K562 (cell line): ENCODE measurements at regions not wholly inside any gene's neighbourhood (a gene's known extent, or its start where the extent isn't known, plus 50 kb on each side); places are given as distances from the start of the nearest gene placed in this dataset.

Experiments
- EZH2 ChIP-seq: IDR thresholded peaks from 2 replicates; pipeline ENCODE4 v1.6.1; 2012; ENCODE audit warnings: low read depth, mild to moderate bottlenecking, inconsistent platforms, low read length, borderline replicate concordance
- HDGF ChIP-seq: fragments of 450-650 bp; IDR thresholded peaks from 2 replicates; pipeline ENCODE4 v1.6.1; 2016
- NFE2L1 ChIP-seq: fragments of 450-650 bp; IDR thresholded peaks from 2 replicates; pipeline ENCODE4 v1.6.1; 2016; ENCODE audit warnings: missing genetic modification characterization, low read depth, mild to moderate bottlenecking, missing compliant biosample characterization, moderate library complexity, borderline replicate concordance
- ZNF444 ChIP-seq: fragments of 250-450 bp; sonication (Bioruptor Pico); IDR thresholded peaks from 2 replicates; pipeline ENCODE4 v1.4.0; 2020; ENCODE audit warnings: mild to moderate bottlenecking, moderate library complexity
- ZNF589 ChIP-seq: fragments of 200-800 bp; sonication (Bioruptor generic); IDR thresholded peaks from 2 replicates; pipeline ENCODE4 v1.6.1; 2016; ENCODE audit warnings: low read depth, missing genetic modification characterization, missing compliant biosample characterization
- TF ChIP-seq, protein P1 (sequence below), 2 experiments: fragments of 450-650 bp; formaldehyde crosslinking in 1 of 2; IDR thresholded peaks; 2 replicates each; pipeline versions ENCODE4 v1.4.0 to v1.6.1; 2014 to 2020; ENCODE audit warnings: mild to moderate bottlenecking in 2 of 2, borderline replicate concordance in 1 of 2, low read depth in 1 of 2
- TF ChIP-seq, protein P2 (sequence below): fragments of 450-650 bp; conservative IDR thresholded peaks from 2 replicates; pipeline ENCODE4 v1.6.1; 2016; ENCODE audit warnings: missing genetic modification characterization, low read depth, mild to moderate bottlenecking, control low read depth, missing compliant biosample characterization
- TF ChIP-seq, protein P3 (sequence below): sonication (generic); formaldehyde crosslinking; IDR thresholded peaks from 2 replicates; pipeline ENCODE4 v1.9.0; 2022; ENCODE audit warnings: mild to moderate bottlenecking, missing genetic modification reagents
- TF ChIP-seq, protein P4 (sequence below): fragments of 450-650 bp; formaldehyde crosslinking; IDR thresholded peaks from 2 replicates; pipeline ENCODE4 v1.4.0; 2022; ENCODE audit warnings: mild to moderate bottlenecking, moderate library complexity

DNA sequence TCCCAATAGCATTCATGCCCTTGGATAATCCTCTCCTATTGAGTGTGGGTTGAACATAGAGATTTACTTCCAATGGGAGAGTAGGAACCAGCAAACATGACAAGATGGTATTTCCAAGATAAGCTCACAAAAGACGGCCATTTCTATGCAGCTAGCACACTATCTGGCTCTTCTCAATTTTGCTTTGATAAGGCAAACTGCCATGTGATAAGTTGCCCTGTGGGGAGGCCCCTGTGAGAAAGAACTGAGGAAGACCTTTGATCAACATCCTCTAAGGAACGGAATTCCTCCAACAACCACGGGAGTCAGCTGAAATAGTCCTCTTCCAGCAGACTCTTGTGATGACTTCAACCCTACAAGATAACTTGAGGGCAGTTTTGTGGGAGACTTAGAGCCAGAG lies 211.9 kb upstream of the TRPM3 start:
- TF ChIP-seq, protein P1, sequence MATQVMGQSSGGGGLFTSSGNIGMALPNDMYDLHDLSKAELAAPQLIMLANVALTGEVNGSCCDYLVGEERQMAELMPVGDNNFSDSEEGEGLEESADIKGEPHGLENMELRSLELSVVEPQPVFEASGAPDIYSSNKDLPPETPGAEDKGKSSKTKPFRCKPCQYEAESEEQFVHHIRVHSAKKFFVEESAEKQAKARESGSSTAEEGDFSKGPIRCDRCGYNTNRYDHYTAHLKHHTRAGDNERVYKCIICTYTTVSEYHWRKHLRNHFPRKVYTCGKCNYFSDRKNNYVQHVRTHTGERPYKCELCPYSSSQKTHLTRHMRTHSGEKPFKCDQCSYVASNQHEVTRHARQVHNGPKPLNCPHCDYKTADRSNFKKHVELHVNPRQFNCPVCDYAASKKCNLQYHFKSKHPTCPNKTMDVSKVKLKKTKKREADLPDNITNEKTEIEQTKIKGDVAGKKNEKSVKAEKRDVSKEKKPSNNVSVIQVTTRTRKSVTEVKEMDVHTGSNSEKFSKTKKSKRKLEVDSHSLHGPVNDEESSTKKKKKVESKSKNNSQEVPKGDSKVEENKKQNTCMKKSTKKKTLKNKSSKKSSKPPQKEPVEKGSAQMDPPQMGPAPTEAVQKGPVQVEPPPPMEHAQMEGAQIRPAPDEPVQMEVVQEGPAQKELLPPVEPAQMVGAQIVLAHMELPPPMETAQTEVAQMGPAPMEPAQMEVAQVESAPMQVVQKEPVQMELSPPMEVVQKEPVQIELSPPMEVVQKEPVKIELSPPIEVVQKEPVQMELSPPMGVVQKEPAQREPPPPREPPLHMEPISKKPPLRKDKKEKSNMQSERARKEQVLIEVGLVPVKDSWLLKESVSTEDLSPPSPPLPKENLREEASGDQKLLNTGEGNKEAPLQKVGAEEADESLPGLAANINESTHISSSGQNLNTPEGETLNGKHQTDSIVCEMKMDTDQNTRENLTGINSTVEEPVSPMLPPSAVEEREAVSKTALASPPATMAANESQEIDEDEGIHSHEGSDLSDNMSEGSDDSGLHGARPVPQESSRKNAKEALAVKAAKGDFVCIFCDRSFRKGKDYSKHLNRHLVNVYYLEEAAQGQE (IDR thresholded peaks at IDR 0.05; ENCODE audit: borderline replicate concordance), result no peak
- TF ChIP-seq, protein P1 (CRISPR knock-in tag; IDR thresholded peaks at IDR 0.05; ENCODE audit: low read depth), result no peak
- no peak for TF ChIP-seq ZNF444
- TF ChIP-seq, protein P2, sequence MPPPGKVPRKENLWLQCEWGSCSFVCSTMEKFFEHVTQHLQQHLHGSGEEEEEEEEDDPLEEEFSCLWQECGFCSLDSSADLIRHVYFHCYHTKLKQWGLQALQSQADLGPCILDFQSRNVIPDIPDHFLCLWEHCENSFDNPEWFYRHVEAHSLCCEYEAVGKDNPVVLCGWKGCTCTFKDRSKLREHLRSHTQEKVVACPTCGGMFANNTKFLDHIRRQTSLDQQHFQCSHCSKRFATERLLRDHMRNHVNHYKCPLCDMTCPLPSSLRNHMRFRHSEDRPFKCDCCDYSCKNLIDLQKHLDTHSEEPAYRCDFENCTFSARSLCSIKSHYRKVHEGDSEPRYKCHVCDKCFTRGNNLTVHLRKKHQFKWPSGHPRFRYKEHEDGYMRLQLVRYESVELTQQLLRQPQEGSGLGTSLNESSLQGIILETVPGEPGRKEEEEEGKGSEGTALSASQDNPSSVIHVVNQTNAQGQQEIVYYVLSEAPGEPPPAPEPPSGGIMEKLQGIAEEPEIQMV (tag), result no peak
- TF ChIP-seq, protein P3, sequence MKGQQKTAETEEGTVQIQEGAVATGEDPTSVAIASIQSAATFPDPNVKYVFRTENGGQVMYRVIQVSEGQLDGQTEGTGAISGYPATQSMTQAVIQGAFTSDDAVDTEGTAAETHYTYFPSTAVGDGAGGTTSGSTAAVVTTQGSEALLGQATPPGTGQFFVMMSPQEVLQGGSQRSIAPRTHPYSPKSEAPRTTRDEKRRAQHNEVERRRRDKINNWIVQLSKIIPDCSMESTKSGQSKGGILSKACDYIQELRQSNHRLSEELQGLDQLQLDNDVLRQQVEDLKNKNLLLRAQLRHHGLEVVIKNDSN (CRISPR knock-in tag), result no peak
- TF ChIP-seq EZH2, result no peak
- no peak for TF ChIP-seq HDGF
- TF ChIP-seq ZNF589, result no peak
- TF ChIP-seq, protein P4, sequence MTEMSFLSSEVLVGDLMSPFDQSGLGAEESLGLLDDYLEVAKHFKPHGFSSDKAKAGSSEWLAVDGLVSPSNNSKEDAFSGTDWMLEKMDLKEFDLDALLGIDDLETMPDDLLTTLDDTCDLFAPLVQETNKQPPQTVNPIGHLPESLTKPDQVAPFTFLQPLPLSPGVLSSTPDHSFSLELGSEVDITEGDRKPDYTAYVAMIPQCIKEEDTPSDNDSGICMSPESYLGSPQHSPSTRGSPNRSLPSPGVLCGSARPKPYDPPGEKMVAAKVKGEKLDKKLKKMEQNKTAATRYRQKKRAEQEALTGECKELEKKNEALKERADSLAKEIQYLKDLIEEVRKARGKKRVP (CRISPR knock-in tag), result no peak
- no peak for TF ChIP-seq NFE2L1 (tag)
